GM12878 (cell line): ENCODE measurements at regions not wholly inside any gene's neighbourhood (a gene's known extent, or its start where the extent isn't known, plus 50 kb on each side); places are given as distances from the start of the nearest gene placed in this dataset.

Experiments used
- ATAC-seq: fragments of 200-7000 bp; cut with Tn5 transposase; 3 replicates; pipeline ENCODE4 v1.9.1; 2020; ENCODE audit warnings: mild to moderate bottlenecking, moderate library complexity
- BruUV-seq: library from RNA; stranded (reverse); fragments of 400-500 nt; replicated peaks from 2 replicates; lab custom pipeline; 2021; lab: Mats Ljungman, UMichigan
- CTCF ChIA-PET: fragments of 300-600 bp; sonication (Branson Sonifier 250); formaldehyde crosslinking; extraction: SDS; loops from one replicate; lab custom pipeline; 2021; ENCODE audit warnings: inconsistent platforms; lab: Yijun Ruan, JAX
- POLR2A ChIA-PET: fragments of 350-600 bp; formaldehyde crosslinking; extraction: SDS; loops from one replicate; lab custom pipeline; 2021; ENCODE audit warnings: inconsistent platforms; lab: Charles Lee
- RAD21 ChIA-PET: fragments of 300-600 bp; sonication (Branson Sonifier 250); formaldehyde crosslinking; loops from one replicate; lab custom pipeline; 2023; ENCODE audit warnings: antibody characterized with exemption; ENCODE audit not compliant: unreplicated experiment; lab: Charles Lee
- SMC1A ChIA-PET: fragments of 300-600 bp; sonication (Branson Sonifier 250); formaldehyde crosslinking; loops from one replicate; lab custom pipeline; 2023; ENCODE audit not compliant: unreplicated experiment, uncharacterized antibody; lab: Charles Lee
- DNase-seq: peaks from one replicate; pipeline ENCODE4 v3.0.0-alpha.2; 2011; ENCODE audit warnings: low read depth, low spot score
- FAIRE-seq: peaks from 3 replicates; lab custom pipeline; 2011; peaks lifted over from hg19 to GRCh38; lab: Jason Lieb, UNC
- H2AFZ ChIP-seq: 2 replicates; pipeline ENCODE4 v1.6.0; 2011; ENCODE audit warnings: low read depth, low read length, control low read depth; ENCODE audit not compliant: control insufficient read depth
- H3K27ac ChIP-seq: 2 replicates; pipeline ENCODE4 v1.5.1; 2011; ENCODE audit warnings: control low read depth; ENCODE audit not compliant: control insufficient read depth, insufficient read depth
- H3K27me3 ChIP-seq, 2 experiments: replicated peaks in 1 of 2; 2 replicates each; pipeline versions ENCODE4 v1.6.0 to v1.6.1; 2011; ENCODE audit warnings: low read length in 1 of 2; ENCODE audit not compliant: control insufficient read depth in 2 of 2, insufficient read depth in 2 of 2
- H3K36me3 ChIP-seq, 2 experiments: 2 replicates each; pipeline ENCODE4 v1.5.1; 2011; ENCODE audit warnings: low read length in 1 of 2; ENCODE audit not compliant: control insufficient read depth in 2 of 2, insufficient read depth in 2 of 2
- H3K4me1 ChIP-seq: 2 replicates; pipeline ENCODE4 v1.6.1; 2011; ENCODE audit warnings: mild to moderate bottlenecking, low read length, moderate library complexity, mixed read lengths; ENCODE audit not compliant: control insufficient read depth, insufficient read depth
- H3K4me2 ChIP-seq: 2 replicates; pipeline ENCODE4 v1.6.0; 2011; ENCODE audit warnings: control low read depth; ENCODE audit not compliant: control insufficient read depth, insufficient read depth
- H3K4me3 ChIP-seq: fragments of 200-600 bp; sonication (generic); 2 replicates; pipeline ENCODE4 v1.5.1; 2016
- H3K79me2 ChIP-seq: 2 replicates; pipeline ENCODE4 v1.6.0; 2011; ENCODE audit warnings: low read length; ENCODE audit not compliant: control insufficient read depth, insufficient read depth
- H3K9ac ChIP-seq: 2 replicates; pipeline ENCODE4 v1.8.0; 2011; ENCODE audit warnings: low read length, control low read depth, mixed read lengths; ENCODE audit not compliant: control insufficient read depth, insufficient read depth
- H3K9me3 ChIP-seq: replicated peaks from 3 replicates; pipeline ENCODE4 v1.5.1; 2011; ENCODE audit warnings: mild to moderate bottlenecking, low read length; ENCODE audit not compliant: control insufficient read depth, insufficient read depth
- H4K20me1 ChIP-seq: 2 replicates; pipeline ENCODE4 v1.6.0; 2011; ENCODE audit not compliant: control insufficient read depth, insufficient read depth
- BHLHE40 ChIP-seq, 2 experiments: fragments of 450-650 bp in 1 of 2; IDR thresholded peaks; 2 replicates each; pipeline ENCODE4 v1.6.1; 2011 to 2017; ENCODE audit warnings: low read depth in 2 of 2, borderline replicate concordance in 1 of 2, improper control_type of control experiment in 1 of 2, low read length in 1 of 2, mild to moderate bottlenecking in 1 of 2
- EP300 ChIP-seq, 2 experiments: fragments of 150-350 bp in 1 of 2; IDR thresholded peaks; 2 replicates each; pipeline ENCODE4 v1.6.1; 2011 to 2012; ENCODE audit warnings: low read depth in 2 of 2, low read length in 2 of 2, borderline replicate concordance in 1 of 2, improper control_type of control experiment in 1 of 2, inconsistent platforms in 1 of 2; ENCODE audit not compliant: control insufficient read depth in 1 of 2
- HCFC1 ChIP-seq: fragments of 150-350 bp; IDR thresholded peaks from 2 replicates; pipeline ENCODE4 v1.6.1; 2014; ENCODE audit warnings: low read length
- MXI1 ChIP-seq: fragments of 150-350 bp; IDR thresholded peaks from 2 replicates; pipeline ENCODE4 v1.6.1; 2011; ENCODE audit warnings: low read depth, mild to moderate bottlenecking, inconsistent platforms, low read length, improper control_type of control experiment
- NFYB ChIP-seq: IDR thresholded peaks from 2 replicates; pipeline ENCODE4 v1.6.1; 2011; ENCODE audit warnings: low read depth, mild to moderate bottlenecking, low read length, improper control_type of control experiment, moderate library complexity; ENCODE audit not compliant: insufficient read depth
- NRF1 ChIP-seq: conservative IDR thresholded peaks from 2 replicates; pipeline ENCODE4 v1.6.1; 2011; ENCODE audit warnings: mild to moderate bottlenecking, low read depth, low read length, improper control_type of control experiment
- PAX8 ChIP-seq: fragments of 450-650 bp; IDR thresholded peaks from 2 replicates; pipeline ENCODE4 v1.6.1; 2017; ENCODE audit warnings: mild to moderate bottlenecking, moderate library complexity
- RELB ChIP-seq: fragments of 450-650 bp; IDR thresholded peaks from 2 replicates; pipeline ENCODE4 v1.6.1; 2017; ENCODE audit warnings: low read depth, mild to moderate bottlenecking, moderate library complexity
- SREBF2 ChIP-seq: IDR thresholded peaks from 2 replicates; pipeline ENCODE4 v1.6.1; 2012; ENCODE audit warnings: mild to moderate bottlenecking, low read length
- TAF1 ChIP-seq: IDR thresholded peaks from 2 replicates; pipeline ENCODE4 v1.6.1; 2011; ENCODE audit warnings: mild to moderate bottlenecking, low read depth, low read length, borderline replicate concordance
- WGBS: methylation state at CpG from one replicate; pipeline ENCODE4 v1.1.6; 2016; ENCODE audit warnings: low lambda C conversion rate; ENCODE audit not compliant: insufficient replicate concordance, insufficient coverage; ENCODE audit errors: missing lambda C conversion rate; 5-methylcytosine and 5-hydroxymethylcytosine counted together
- in situ Hi-C: fragments of 300-500 bp; cut with MboI; formaldehyde crosslinking; loops from 9 replicates; pipeline ENCODE4 v1.14.3; 2018; ENCODE audit warnings: mixed read lengths
- intact Hi-C: fragments of 100-400 bp; cut with micrococcal nuclease; formaldehyde crosslinking; loops from one replicate; pipeline ENCODE4 v1.14.2; 2022; ENCODE audit not compliant: unreplicated experiment

- no peaks in the 10 kb centered on the region for H4K20me1 ChIP-seq
- H2AFZ ChIP-seq = no peak overlapping the region
- SMC1A ChIA-PET = interaction anchor here (1.5 kb wide), 1 partner anchor 13 kb away, joined by 3 read pairs; no protein-coding TSS in a partner anchor
- H3K4me1 ChIP-seq = no peaks in the 10 kb centered on the region
- POLR2A ChIA-PET = no interaction called here
- ATAC-seq (no peak), DNase-seq (no peak), FAIRE-seq (no peak)
- no peak overlapping the region for H3K4me2 ChIP-seq
- no peaks in the 10 kb centered on the region for H3K9me3 ChIP-seq
- peaks cover 0 to 2% of the 10 kb centered on the region in 2 experiments; a peak in 1 of 4 replicates for H3K27me3 ChIP-seq
- TF ChIP-seq NFYB (no peak), MXI1 (no peak), SREBF2 (no peak), EP300 (IDR thresholded peaks at IDR 0.05; ENCODE audit: borderline replicate concordance in 1 of 2, control insufficient read depth in 1 of 2, low read depth in 2 of 2, low read length in 2 of 2) (no peak), TAF1 (no peak), PAX8 (no peak), BHLHE40 (IDR thresholded peaks at IDR 0.05; ENCODE audit: borderline replicate concordance in 1 of 2, low read depth in 2 of 2, low read length in 1 of 2) (no peak), RELB (no peak), NRF1 (no peak), HCFC1 (no peak)
- no peak overlapping the region for H3K27ac ChIP-seq
- H3K36me3 ChIP-seq = no peaks in the 10 kb centered on the region
- CTCF ChIA-PET = interaction anchor here (0.7 kb wide), 1 partner anchor 269 kb away, joined by 3 read pairs; no protein-coding TSS in a partner anchor
- H3K79me2 ChIP-seq = no peaks in the 10 kb centered on the region
- RAD21 ChIA-PET = no interaction called here
- in situ Hi-C loops (no loop called here), intact Hi-C loops (loop anchor here (5.0 kb wide), 1 partner anchor 51 kb away; no protein-coding TSS in a partner anchor)
- no peak overlapping the region for H3K9ac ChIP-seq
- WGBS = 33% methylated on average over 4 of the region's 4 CpGs
- no peak overlapping the region for H3K4me3 ChIP-seq
- no TSS peak for BruUV-seq
Measured at GRCh38 chr14:51548187-51548586, 103.5 kb upstream of the FRMD6 start.
